GM13977 (cell line): ENCODE measurements at regions not wholly inside any gene's neighbourhood (a gene's known extent, or its start where the extent isn't known, plus 50 kb on each side); places are given as distances from the start of the nearest gene placed in this dataset.

Experiments
- DNase-seq: peaks from one replicate; pipeline ENCODE4 v3.0.0; 2012; ENCODE audit warnings: low spot score
- CTCF ChIP-seq: IDR thresholded peaks from 2 replicates; pipeline ENCODE4 v1.5.1; 2012; ENCODE audit warnings: mild to moderate bottlenecking, control low read depth; ENCODE audit not compliant: insufficient read depth; ENCODE audit errors: extremely low read depth, missing control alignments
- in situ Hi-C: fragments of 300-500 bp; cut with MboI; formaldehyde crosslinking; loops from one replicate; pipeline ENCODE4 v1.12.0; 2022; ENCODE audit warnings: low sequenced_read_pairs, low pct_unique_long_range_greater_than_20kb, mixed read lengths, inconsistent platforms; ENCODE audit not compliant: unreplicated experiment

- in situ Hi-C loops = no loop called here
- DNase-seq = no peak
- no peak for TF ChIP-seq CTCF
Observed at GRCh38 chr21:27761623-27762022, 794.7 kb upstream of the ADAMTS5 start.

- no peak for DNase-seq
- TF ChIP-seq CTCF = no peak
- in situ Hi-C loops = no loop called here
Observed at GRCh38 chr21:27759820-27760219, 792.9 kb upstream of the ADAMTS5 start.

GRCh38 chr21:27759091-27759659 lies 792.3 kb upstream of the ADAMTS5 start:
- TF ChIP-seq CTCF = no peak
- in situ Hi-C loops = no loop called here
- no peak for DNase-seq

GRCh38 chr21:27756191-27756590 lies 789.3 kb upstream of the ADAMTS5 start:
- no peak for TF ChIP-seq CTCF
- no peak for DNase-seq
- in situ Hi-C loops = no loop called here

GRCh38 chr21:27743971-27744564 lies 777.2 kb upstream of the ADAMTS5 start:
- TF ChIP-seq CTCF = no peak
- in situ Hi-C loops = no loop called here
- DNase-seq = no peak

- in situ Hi-C loops = no loop called here
- TF ChIP-seq CTCF = no peak
- no peak for DNase-seq
Observed at GRCh38 chr21:27741736-27742135, 774.8 kb upstream of the ADAMTS5 start.
